HG03558 (cell line): ENCODE measurements at regions not wholly inside any gene's neighbourhood (a gene's known extent, or its start where the extent isn't known, plus 50 kb on each side); places are given as distances from the start of the nearest gene placed in this dataset.

Experiments used
- ATAC-seq: cut with Tn5 transposase; IDR thresholded peaks from one replicate; pipeline ENCODE4 v1.9.1; 2021; ENCODE audit warnings: moderate number of reproducible peaks; ENCODE audit not compliant: unreplicated experiment; ENCODE audit errors: extremely low read depth

DNA sequence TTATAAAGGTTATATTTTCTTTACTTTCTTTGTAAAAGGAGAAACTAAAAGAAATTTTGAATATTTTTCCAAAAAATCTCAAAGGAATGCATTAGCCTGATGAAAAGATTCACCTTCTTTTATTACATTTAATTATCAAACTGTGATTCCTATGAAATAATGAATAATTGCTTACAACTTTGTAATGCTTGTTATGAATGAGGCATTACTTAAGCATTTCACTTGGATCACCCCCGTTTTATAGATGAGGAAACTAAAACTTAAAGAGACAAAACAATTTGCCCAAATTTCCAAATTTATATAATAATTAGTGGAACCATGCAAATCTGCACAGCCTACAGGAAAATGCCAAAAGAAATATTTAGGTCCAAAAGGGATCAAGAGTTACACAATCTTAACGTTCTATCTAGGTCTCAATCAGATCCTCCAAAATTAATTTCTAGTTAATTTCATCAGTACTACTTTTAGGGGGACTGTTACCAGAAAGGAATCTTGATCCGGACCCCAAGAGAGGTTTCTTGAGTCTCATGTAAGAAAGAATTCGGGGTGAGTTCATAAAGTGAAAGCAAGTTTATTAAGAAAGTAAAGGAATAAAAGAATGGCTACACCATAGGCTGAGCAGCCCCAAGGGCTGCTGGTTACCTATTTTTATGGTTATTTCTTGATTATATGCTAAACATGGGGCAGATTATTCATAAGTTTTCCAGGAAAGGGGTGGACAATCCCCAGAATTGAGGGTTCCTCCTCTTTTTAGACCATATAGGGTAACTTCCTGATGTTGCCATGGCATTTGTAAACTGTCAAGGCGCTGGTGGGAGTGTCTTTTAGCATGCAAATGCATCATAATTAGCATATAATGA lies 288.0 kb downstream of the ADGB start:
- ATAC-seq, result no peak

DNA sequence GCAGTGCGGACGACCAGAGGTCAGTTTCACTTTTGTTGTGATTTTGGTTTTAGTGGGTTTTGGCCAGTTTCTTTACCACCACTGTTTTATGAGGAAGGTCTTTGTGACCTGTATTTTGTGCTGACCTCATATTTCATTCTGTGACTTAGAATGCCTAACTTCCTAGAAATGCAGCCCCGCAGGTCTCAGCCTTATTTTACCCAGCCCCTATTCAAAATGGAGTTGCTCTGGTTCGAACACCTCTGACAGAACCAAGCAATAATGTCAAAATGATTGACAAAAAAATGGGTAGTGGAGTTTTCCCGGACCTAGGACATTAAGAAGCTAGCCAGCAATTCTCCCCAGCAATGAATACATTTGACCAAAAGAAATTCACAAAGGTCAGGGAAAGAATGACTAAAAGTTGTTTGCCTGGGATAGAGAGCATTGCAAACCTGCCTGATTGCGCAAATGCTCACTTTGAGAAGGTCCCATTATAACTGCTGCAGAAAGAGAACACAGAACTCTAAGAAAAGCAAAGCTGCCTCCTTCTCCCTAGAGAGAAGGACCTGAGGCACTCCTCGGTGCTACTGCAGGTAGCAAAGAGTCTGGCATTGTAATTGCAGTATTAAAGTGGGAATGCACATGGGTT lies 288.8 kb downstream of the ADGB start:
- ATAC-seq, result no peak

DNA sequence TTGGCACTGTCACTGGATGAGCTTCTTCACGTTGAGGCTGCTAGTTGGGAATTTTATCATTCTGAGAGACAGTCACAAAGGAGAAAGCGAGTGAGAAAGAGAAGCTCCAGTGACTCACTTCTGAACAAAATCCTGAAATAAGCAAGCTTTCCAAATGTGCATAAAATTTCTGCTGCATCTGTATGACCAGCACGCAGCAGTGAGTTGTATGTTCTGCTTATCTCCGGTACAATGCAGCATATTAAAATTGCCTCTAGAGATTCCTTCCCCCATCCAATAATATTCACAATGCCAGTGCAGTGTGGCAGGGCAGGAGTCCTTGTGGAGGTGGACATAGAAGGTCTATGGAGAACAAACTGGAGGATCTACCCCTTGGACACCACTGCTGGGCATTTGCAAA lies 290.5 kb downstream of the ADGB start:
- no peak for ATAC-seq

DNA sequence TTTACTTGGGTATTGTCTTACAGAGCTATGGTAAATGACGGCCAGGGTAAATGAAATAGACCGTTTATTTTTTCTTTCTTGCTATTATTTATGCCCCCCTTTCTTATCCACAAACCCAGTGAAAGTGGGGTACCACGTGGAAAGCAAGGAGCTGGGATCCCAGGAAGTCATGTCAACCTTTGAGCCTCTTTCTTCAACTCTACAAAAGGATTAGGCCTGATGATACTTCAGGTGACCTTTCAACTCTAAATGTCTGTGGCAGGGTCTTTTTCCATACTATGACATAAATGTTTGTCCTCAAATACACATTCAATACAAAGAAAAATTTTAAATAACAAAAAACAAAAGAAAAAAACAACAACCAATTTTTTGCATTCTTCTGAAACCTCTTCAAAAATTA lies 291.4 kb downstream of the ADGB start:
- no peak for ATAC-seq

DNA sequence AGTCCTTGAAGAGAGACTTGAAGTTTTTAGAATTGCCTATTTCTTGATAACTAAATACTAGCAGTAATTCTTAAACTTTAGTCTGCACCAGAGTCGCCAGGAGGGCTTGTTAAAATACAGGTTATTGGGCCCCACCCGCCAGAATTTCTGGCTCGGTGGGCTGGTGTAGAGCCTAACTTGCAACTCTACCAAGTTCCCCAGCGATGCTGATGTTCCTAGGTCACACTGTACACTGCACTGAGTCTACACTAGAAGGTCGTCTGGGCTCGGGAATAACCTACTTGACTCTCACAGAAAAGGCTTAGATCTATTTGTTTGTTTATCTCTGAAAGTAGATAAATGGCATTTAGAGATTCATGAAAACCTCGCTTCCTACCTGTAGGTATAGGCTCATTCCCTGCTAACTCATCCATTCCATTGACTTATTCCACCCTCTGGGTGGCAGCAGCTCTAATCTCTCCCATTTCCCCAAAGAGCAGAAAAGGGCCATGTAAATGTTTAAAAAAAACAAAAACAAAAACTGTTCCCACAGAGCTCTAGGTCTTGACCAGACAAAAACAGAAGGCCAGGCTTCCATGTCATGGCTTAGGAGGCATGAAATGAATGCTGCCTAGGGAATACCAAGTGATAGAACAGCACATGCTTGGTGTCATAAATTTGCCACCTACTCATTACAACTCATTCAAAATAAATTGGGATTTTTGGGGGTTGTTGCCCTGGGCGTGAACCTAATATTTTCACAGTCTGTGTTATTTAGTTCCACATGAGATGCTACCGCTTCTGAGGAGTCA lies 292.1 kb downstream of the ADGB start:
- ATAC-seq, result no peak

DNA sequence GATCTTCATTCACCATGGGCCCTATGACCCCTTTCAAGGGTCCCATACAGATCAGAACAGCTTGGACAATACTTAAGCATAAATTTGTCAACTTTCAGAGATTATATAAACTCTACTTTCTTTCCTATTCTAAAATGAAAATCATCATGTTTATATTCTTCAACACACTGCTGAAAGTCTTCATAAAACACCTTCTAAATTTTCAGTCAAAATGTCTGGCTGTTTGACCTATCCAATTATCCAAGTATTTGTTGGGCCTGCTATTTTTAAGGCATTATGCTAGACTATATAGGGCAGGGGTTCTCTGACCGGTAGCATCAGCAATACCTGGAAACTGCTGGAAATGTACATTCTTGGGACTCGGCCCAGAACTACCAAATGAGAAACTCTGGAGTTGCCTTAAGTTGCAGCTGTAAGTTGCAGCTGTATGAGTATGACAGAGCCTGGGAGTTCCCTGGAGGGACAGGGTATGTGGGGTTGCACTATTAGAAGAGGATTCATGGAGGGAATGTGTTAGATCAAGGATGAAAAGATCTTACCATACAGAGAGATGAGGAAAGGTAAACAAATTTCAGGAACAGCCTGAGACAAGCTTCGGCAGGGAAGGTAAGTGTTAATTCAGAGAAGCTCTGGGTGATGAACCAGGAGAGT lies 293.0 kb downstream of the ADGB start:
- no peak for ATAC-seq

DNA sequence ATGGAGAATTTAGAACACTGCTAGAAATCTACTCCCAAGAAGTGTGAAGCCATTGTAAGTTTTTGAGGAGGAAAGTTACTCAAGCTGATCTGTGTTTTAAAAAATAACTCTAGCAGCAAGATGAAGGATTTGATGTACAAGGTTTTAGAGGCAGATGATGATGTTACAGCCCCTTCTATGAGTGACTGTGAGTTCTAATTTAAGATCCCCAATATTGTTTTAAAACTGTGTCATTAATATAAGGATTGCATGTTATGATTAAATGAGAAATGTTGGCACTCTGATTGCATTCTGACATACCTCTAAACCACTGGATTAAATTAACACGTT lies 293.5 kb downstream of the ADGB start:
- no peak for ATAC-seq

DNA sequence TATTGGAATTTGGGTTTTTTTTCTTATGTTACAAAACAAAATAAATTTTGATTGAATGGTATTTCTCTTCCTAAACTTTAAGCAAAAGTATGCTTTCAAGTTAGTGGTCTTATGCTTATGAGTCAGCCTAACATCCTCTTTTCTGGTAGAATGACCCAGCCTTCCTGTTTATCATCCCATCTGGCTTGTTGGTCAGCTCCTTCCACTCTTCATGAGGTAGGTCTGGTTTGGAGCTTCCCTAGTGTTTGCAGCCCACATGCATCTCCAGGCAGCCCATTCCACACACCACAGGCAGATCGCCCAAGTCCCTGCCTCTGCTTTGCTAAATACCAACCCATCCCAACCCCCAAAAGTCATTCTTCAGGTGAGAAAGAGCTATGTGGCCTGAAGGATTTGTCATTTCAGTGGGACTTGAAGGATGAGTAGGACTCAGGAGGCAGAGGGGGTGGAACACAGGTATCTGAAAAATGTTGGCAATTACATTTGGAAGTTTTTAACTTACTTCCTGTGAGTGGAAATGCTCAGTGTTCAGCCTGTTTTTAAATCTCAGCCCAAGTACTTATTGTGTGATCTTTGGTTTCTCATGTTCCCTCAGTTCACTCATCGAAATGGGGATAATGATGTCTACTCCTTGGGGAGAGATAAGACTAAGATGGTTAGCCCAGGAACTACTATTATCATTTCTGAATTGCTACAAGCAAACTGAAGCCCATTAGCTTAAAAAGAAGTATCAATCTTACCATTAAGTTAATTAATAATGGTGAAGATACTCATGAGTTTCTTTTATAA lies 294.0 kb downstream of the ADGB start:
- no peak for ATAC-seq

DNA sequence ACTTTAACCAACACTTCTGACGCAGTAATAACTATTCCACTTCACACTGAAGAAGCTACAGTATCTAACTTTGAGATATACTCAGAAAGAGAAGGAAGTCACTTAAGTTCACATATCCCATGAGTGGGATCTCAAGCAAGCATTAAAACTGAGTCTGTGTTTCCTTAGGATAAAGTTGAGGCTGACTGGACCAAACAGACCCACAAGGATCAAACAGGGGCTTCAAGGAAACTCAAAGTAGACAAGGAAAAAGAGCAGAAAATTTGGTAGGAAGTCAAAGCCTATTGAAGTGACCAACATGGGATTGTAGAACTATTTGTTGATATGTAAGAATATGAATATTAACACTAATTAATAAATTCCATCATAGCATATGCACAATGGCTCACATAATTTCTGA lies 294.9 kb downstream of the ADGB start:
- no peak for ATAC-seq

DNA sequence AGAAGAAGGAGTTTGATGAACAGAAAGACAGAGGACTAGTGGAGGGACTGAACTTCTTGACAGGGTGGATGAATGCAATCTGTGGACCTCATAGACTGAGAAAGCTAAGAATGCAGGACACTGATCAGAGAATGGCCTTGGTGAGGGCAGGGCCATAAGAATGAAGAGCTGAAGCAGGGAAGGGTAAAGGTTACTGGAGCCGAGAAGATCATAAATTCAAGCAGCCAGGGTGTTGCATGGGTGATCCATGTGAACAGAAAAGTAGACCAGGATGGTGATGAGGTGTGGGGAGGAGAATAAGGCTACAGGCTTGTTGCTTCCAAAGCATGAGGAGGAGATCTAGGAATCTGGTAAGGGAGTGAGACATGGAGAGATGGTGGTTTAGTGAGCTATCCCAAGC lies 295.9 kb downstream of the ADGB start:
- no peak for ATAC-seq

DNA sequence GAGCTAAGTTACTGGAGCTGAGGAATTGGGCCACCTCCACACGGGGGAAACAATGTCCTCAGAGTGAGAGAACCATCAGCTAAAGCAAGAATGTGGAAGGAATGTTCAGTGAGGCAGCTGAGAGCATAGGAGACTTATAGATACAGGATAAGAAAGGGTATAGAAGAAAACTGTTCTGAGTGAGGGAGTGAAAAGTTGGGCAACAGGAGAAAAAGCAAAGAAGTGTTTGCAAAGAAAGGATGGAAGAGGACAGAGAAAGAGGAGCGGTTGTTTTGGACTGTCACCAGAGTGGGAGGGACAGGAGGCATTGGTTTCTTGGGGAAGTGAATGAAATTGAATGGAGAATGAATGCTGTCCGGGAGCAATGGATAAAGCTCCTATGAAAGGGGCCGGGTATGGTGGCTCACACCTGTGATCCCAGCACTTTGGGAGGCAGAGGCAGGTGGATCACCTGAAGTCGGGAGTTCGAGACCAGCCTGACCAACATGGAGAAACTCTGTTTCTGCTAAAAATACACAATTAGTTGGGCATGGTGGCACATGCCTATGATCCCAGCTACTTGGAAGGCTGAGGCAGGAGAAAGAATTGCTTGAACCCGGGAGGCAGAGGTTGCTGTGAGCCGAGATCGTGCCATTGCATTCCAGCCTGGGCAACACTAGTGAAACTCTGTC lies 296.5 kb downstream of the ADGB start:
- ATAC-seq, result no peak

DNA sequence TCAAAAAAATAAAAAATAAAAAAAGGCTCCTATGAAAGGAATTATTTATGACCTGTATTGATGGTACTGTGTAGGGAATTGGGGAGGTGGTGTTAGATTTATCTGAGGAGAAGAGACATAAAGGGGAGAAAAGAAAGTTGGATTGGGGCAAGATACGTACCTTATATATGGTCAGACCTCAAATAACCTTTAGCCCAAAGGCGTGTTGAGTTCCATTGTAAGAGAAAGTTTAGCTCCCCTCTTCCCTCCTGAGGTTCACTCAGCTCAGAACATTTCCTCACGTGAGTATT lies 296.9 kb downstream of the ADGB start:
- ATAC-seq, result no peak

DNA sequence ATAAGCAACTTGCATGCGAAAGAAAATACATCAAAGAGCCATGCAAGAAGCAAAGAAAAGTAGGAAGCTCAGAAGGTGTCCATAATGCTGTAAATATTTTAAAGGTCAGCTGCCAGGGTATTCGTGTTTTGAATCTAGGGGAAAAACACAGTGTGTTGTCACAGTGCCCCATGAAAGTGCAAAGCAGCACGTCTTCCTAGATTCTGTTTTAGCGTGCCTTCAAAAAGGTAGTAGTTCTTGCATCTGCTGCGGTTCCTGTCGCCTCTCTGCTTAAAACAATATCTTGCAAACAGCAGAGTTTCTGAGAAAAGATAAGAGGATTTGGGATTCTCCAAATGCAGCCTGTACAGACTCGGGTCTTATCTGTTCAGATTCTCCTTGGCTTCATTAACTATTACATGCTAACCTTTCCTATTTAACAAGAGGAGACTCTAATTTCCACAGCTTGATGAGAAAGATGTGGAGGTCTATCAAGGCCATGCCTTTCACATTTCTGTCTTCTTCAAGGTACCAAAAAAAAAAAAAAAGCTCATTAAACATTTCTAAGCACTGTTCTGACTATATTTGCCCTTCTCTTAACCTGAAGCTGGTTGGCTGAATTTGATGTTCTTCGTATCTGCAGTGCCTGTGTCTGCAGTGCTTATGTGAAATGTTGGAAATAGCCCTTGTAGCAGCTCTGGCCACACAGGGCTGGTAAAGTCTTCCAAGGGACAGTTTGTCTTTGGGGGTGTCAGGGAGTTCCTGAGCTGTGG lies 297.5 kb downstream of the ADGB start:
- ATAC-seq, result no peak

DNA sequence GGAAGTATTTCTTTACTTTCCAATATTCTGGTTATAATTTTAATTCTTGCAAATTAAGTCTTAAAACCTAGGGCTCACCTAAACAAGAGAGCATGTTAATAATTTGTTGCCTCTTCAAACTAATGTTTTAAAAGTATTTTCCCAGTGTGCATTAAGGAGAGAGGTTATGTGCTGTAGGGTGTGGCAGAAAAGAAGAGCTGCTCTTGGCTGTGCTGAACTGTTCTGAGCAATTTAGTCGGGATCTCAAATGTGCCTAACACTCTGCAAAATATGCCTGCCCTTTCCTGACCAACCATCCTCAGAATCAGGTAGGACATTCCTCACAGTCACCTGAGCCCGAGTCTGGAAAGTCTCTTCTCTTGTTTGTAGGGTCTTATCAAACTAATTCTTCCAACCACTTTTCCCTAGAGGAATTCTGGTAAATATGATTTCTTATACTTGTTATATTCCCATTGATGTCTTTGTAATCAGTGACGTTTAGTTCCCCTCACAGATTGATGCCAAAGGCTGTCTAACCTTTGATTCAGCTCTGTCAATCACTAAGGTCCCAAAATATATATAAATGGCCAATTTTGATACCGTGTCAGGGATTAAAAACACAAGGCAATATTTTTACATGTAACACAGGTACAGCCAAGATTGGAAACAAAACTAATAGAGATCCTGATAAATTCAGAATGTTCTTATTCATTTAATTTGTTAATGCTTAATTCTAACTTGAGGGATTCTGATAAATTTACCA lies 298.4 kb downstream of the ADGB start:
- no peak for ATAC-seq

DNA sequence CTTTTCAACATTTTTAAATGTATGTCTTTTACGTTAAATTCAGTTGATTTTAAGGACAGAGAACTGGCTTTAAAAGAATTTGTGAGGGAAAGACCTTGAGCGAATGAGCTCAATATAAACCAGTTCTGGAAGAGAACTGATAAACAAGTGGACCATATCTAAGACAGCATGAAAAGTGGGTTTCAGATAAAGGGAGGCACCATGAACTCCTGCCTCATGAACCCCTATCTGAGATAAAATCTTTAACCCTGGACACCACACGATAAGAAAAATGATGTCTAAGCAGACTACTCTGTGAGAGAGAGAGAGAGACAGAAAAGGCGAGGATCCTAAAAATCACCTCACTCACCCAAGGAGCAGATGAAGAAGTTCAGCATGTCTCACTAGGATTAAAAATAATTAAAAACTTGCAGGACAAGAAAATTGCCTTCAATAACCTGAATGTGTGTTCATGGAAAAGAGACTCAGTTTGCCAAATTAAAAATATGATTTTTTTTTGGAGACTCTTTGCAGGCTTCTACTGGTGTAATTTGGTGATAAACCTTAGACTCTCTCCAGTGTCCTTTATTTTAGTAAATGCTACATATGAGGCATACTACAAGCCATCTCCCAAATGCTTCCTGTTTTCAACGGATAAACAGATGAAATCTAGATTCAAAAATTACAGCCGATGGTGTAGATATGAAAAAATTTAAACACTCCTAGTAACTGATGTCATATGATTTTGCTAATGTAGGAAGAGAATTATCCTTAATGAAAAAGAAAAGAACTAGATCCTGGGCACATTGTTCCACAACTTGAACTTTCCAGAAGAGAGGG lies 299.5 kb downstream of the ADGB start:
- no peak for ATAC-seq

DNA sequence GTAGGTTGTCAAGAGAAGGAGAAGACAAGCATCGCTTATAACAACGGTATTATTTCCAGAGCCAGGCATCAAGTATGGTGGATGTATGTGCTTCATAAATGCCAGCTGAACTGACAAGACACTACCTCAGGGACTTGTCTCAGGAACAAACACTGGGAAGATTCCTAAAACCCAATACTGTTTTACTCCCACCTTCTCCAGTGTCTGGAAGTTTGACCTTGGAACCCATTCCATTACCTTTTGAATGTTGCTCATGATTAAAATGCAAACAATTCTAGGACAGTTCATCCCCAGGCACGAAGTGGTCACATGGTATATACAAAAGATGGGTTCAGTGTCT lies 300.1 kb downstream of the ADGB start:
- ATAC-seq, result no peak

DNA sequence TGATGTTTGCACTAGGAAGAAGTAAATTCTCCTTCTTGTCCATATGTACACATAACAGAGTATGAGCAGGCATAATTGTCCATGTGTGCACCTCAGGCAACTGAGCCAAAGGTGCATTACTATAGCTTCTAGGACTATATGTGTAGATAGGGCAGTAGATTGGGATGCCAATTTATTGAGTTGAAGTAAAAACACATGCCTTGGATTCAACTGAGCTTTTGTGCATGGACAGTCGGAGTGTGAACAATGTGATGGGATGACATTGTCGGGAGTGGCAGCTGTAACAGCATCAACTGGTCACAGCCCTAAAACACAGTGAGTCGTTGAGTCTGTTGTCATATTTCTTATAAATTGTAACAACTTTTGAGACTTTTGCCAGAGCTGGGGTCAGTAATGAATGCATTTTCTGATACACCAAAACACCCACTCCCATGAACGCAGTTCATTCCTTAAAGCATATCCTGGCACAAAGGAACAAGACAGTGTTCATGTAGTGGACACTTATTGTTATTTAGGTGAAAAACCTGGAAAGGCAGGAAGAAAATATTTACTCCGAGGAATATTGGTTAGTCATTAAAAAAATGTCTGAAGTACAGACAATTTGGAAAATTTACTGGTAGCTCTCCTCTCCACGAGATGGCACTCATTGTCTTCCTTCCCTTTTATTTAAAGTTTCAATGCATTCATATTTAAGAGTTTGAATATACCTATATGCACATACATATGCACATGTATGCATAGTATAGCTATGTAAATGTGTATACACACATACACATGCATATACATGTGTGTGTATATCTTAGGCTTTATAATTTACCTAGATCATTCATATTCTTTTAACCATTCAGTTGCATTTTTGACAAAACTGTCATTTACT lies 302.0 kb upstream of the STXBP5 start:
- ATAC-seq, result no peak
